Kidney tubule cell (primary cell): ENCODE measurements at regions not wholly inside any gene's neighbourhood (a gene's known extent, or its start where the extent isn't known, plus 50 kb on each side); places are given as distances from the start of the nearest gene placed in this dataset.
"Not testable (repeated sequence)": the region's sequence is repeated elsewhere in the genome, so short reads cannot be mapped to it uniquely, and the experiment has no call there.

Experiments
- DNase-seq: peaks from one replicate; pipeline ENCODE4 v3.0.0-alpha.2; 2018; ENCODE audit warnings: low spot score

GRCh38 chr2:3115301-3116042 is 262.1 kb downstream of the EIPR1 start:
- no peak for DNase-seq

- no peak for DNase-seq
These were observed 263.0 kb downstream of the EIPR1 start for GRCh38 chr2:3114406-3115185.

GRCh38 chr2:3113769-3114168 is 263.8 kb downstream of the EIPR1 start:
- DNase-seq = no peak

GRCh38 chr2:3113122-3113521 is 264.5 kb downstream of the EIPR1 start:
- no peak for DNase-seq

GRCh38 chr2:3112553-3112952 is 265.1 kb downstream of the EIPR1 start:
- no peak for DNase-seq

- no peak for DNase-seq
These were observed 265.5 kb downstream of the EIPR1 start for GRCh38 chr2:3112131-3112530.

GRCh38 chr2:3110994-3111666 is 266.5 kb downstream of the EIPR1 start:
- no peak for DNase-seq

- DNase-seq = no peak
These were observed 267.1 kb downstream of the EIPR1 start for GRCh38 chr2:3110555-3110954.

GRCh38 chr2:3108710-3109702 is 268.6 kb downstream of the EIPR1 start:
- no peak for DNase-seq

GRCh38 chr2:3108105-3108504 is 269.5 kb downstream of the EIPR1 start:
- DNase-seq = no peak

GRCh38 chr2:3107567-3107966 is 270.1 kb downstream of the EIPR1 start:
- DNase-seq = no peak

GRCh38 chr2:3105814-3106569 is 271.6 kb downstream of the EIPR1 start:
- DNase-seq = no peak

- not testable (repeated sequence) for DNase-seq
These were observed 272.4 kb downstream of the EIPR1 start for GRCh38 chr2:3104958-3105813.

- DNase-seq = no peak
These were observed 273.4 kb downstream of the EIPR1 start for GRCh38 chr2:3104261-3104660.

GRCh38 chr2:3102922-3103569 is 274.6 kb downstream of the EIPR1 start:
- DNase-seq = no peak

GRCh38 chr2:3102081-3102921 is 275.3 kb downstream of the EIPR1 start:
- DNase-seq = no peak

GRCh38 chr2:3101016-3101942 is 276.3 kb downstream of the EIPR1 start:
- no peak for DNase-seq
